ENCODE measurements at regions not wholly inside any gene's neighbourhood (a gene's known extent, or its start where the extent isn't known, plus 50 kb on each side); places are given as distances from the start of the nearest gene placed in this dataset.

DNA sequence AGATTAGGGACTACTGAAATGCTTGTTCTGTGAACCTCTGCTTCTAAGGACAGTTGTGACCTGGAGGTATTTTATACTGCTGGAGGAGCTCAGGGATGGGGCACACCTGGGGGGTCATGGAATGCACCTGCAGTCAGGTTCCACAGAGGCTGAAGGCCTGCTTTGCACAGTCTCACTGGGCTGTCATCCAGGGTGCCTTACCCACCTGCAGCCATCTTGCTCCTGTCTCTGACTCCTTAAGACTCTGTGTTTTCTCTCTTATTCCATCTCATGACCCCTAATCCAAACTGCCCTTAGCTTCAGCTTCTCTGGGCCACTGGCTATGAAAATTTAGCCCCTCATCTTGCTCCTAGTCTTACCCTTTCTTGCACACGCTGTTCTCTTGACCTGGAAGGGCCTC, 127.0 kb upstream of the SNX19 start:
- TF ChIP-seq CTCF (IDR thresholded peaks at IDR 0.05) (no peak), POLR2A (IDR thresholded peaks at IDR 0.05) (no peak), POLR2AphosphoS5 (IDR thresholded peaks at IDR 0.05; ENCODE audit: insufficient read depth in 1 of 2, low read depth in 1 of 2) (no peak)
